ENCODE measurements at regions not wholly inside any gene's neighbourhood (a gene's known extent, or its start where the extent isn't known, plus 50 kb on each side); places are given as distances from the start of the nearest gene placed in this dataset.

- no peak for TF ChIP-seq CTCF (IDR thresholded peaks at IDR 0.05; ENCODE audit: poor library complexity, severe bottlenecking)
- no peak for TF ChIP-seq TAF1 (IDR thresholded peaks at IDR 0.05; ENCODE audit: low read depth)
Observed at GRCh38 chr5:6255956-6256355, 122.4 kb downstream of the MED10 start.

All from neural cell (in vitro differentiated cells).